ENCODE measurements at regions not wholly inside any gene's neighbourhood (a gene's known extent, or its start where the extent isn't known, plus 50 kb on each side); places are given as distances from the start of the nearest gene placed in this dataset.

GRCh38 chr22:26994801-26995200, 337.4 kb downstream of the MIAT start:
- no peak overlapping the region for H3K18ac ChIP-seq (ENCODE audit: low read length)
- no peak overlapping the region for H2BK120ac ChIP-seq (ENCODE audit: low read depth, low read length)
- no peak overlapping the region for H3K27ac ChIP-seq (ENCODE audit: low read depth, low read length)
- no peak overlapping the region for H3K23ac ChIP-seq (ENCODE audit: low read length)
- no peaks in the 10 kb centered on the region for H3K79me2 ChIP-seq (ENCODE audit: control insufficient read depth, insufficient read depth, low read length)
- no peak for DNase-seq
- H3K4me3 ChIP-seq (ENCODE audit: low read length) = no peak overlapping the region
- no peak overlapping the region for H3K9ac ChIP-seq (ENCODE audit: low read length)
- H3K4ac ChIP-seq (ENCODE audit: low read depth, low read length) = no peak overlapping the region
- no peak overlapping the region for H4K5ac ChIP-seq (ENCODE audit: low read length)
- no peaks in the 10 kb centered on the region for H3K27me3 ChIP-seq (ENCODE audit: insufficient read depth, low read length, poor library complexity)
- no peak overlapping the region for H4K8ac ChIP-seq (ENCODE audit: low read depth, low read length)
- no peak overlapping the region for H3K4me2 ChIP-seq (ENCODE audit: low read length)
- H2AK5ac ChIP-seq (ENCODE audit: low read length) = no peak overlapping the region
- H3K36me3 ChIP-seq (ENCODE audit: control insufficient read depth, insufficient read depth, low read length) = no peaks in the 10 kb centered on the region
- no peak overlapping the region for H3K56ac ChIP-seq (ENCODE audit: low read length)
- H2BK15ac ChIP-seq (replicated peaks; ENCODE audit: low read depth) = no peak overlapping the region
- H2BK5ac ChIP-seq (ENCODE audit: low read length) = no peak overlapping the region
- H3K4me1 ChIP-seq (ENCODE audit: control insufficient read depth, low read depth, low read length) = no peaks in the 10 kb centered on the region
- H3K79me1 ChIP-seq (ENCODE audit: low read length) = no peaks in the 10 kb centered on the region
- no CpG with 5 or more reads among the region's 4 CpGs for WGBS (ENCODE audit: extremely low coverage, insufficient coverage, low lambda C conversion rate)

GRCh38 chr22:26995235-26995634, 337.8 kb downstream of the MIAT start:
- H3K4me1 ChIP-seq (ENCODE audit: control insufficient read depth, low read depth, low read length) = no peaks in the 10 kb centered on the region
- no peak overlapping the region for H3K23ac ChIP-seq (ENCODE audit: low read length)
- no peak overlapping the region for H2BK5ac ChIP-seq (ENCODE audit: low read length)
- H3K4ac ChIP-seq (ENCODE audit: low read depth, low read length) = no peak overlapping the region
- no peak overlapping the region for H3K4me3 ChIP-seq (ENCODE audit: low read length)
- no peak overlapping the region for H4K5ac ChIP-seq (ENCODE audit: low read length)
- H3K56ac ChIP-seq (ENCODE audit: low read length) = no peak overlapping the region
- no peaks in the 10 kb centered on the region for H3K27me3 ChIP-seq (ENCODE audit: insufficient read depth, low read length, poor library complexity)
- H2BK120ac ChIP-seq (ENCODE audit: low read depth, low read length) = no peak overlapping the region
- H3K27ac ChIP-seq (ENCODE audit: low read depth, low read length) = no peak overlapping the region
- H3K18ac ChIP-seq (ENCODE audit: low read length) = no peak overlapping the region
- H3K9ac ChIP-seq (ENCODE audit: low read length) = no peak overlapping the region
- no peak overlapping the region for H2AK5ac ChIP-seq (ENCODE audit: low read length)
- H2BK15ac ChIP-seq (replicated peaks; ENCODE audit: low read depth) = no peak overlapping the region
- no peak overlapping the region for H4K8ac ChIP-seq (ENCODE audit: low read depth, low read length)
- DNase-seq = no peak
- no peak overlapping the region for H3K4me2 ChIP-seq (ENCODE audit: low read length)
- no peaks in the 10 kb centered on the region for H3K79me1 ChIP-seq (ENCODE audit: low read length)
- no peaks in the 10 kb centered on the region for H3K36me3 ChIP-seq (ENCODE audit: control insufficient read depth, insufficient read depth, low read length)
- H3K79me2 ChIP-seq (ENCODE audit: control insufficient read depth, insufficient read depth, low read length) = no peaks in the 10 kb centered on the region
- no CpG with 5 or more reads among the region's 3 CpGs for WGBS (ENCODE audit: extremely low coverage, insufficient coverage, low lambda C conversion rate)

- no peak overlapping the region for H2BK15ac ChIP-seq (replicated peaks; ENCODE audit: low read depth)
- H3K79me1 ChIP-seq (ENCODE audit: low read length) = no peaks in the 10 kb centered on the region
- no peaks in the 10 kb centered on the region for H3K4me1 ChIP-seq (ENCODE audit: control insufficient read depth, low read depth, low read length)
- no peaks in the 10 kb centered on the region for H3K36me3 ChIP-seq (ENCODE audit: control insufficient read depth, insufficient read depth, low read length)
- H3K18ac ChIP-seq (ENCODE audit: low read length) = no peak overlapping the region
- WGBS (ENCODE audit: extremely low coverage, insufficient coverage, low lambda C conversion rate) = 100% methylated on average over 1 of the region's 2 CpGs
- H3K56ac ChIP-seq (ENCODE audit: low read length) = no peak overlapping the region
- H3K4me3 ChIP-seq (ENCODE audit: low read length) = no peak overlapping the region
- no peak for DNase-seq
- no peak overlapping the region for H2AK5ac ChIP-seq (ENCODE audit: low read length)
- no peak overlapping the region for H3K4ac ChIP-seq (ENCODE audit: low read depth, low read length)
- no peak overlapping the region for H3K9ac ChIP-seq (ENCODE audit: low read length)
- no peak overlapping the region for H2BK120ac ChIP-seq (ENCODE audit: low read depth, low read length)
- no peak overlapping the region for H3K23ac ChIP-seq (ENCODE audit: low read length)
- no peak overlapping the region for H2BK5ac ChIP-seq (ENCODE audit: low read length)
- H3K4me2 ChIP-seq (ENCODE audit: low read length) = no peak overlapping the region
- no peaks in the 10 kb centered on the region for H3K79me2 ChIP-seq (ENCODE audit: control insufficient read depth, insufficient read depth, low read length)
- no peak overlapping the region for H3K27ac ChIP-seq (ENCODE audit: low read depth, low read length)
- no peak overlapping the region for H4K5ac ChIP-seq (ENCODE audit: low read length)
- no peaks in the 10 kb centered on the region for H3K27me3 ChIP-seq (ENCODE audit: insufficient read depth, low read length, poor library complexity)
- H4K8ac ChIP-seq (ENCODE audit: low read depth, low read length) = no peak overlapping the region
Observed at GRCh38 chr22:26996154-26996553, 338.8 kb downstream of the MIAT start.

- H3K56ac ChIP-seq (ENCODE audit: low read length) = no peak overlapping the region
- H2BK5ac ChIP-seq (ENCODE audit: low read length) = no peak overlapping the region
- H4K5ac ChIP-seq (ENCODE audit: low read length) = no peak overlapping the region
- DNase-seq = no peak
- H3K79me1 ChIP-seq (ENCODE audit: low read length) = no peaks in the 10 kb centered on the region
- H3K36me3 ChIP-seq (ENCODE audit: control insufficient read depth, insufficient read depth, low read length) = no peaks in the 10 kb centered on the region
- no peaks in the 10 kb centered on the region for H3K27me3 ChIP-seq (ENCODE audit: insufficient read depth, low read length, poor library complexity)
- H4K8ac ChIP-seq (ENCODE audit: low read depth, low read length) = no peak overlapping the region
- no peak overlapping the region for H3K23ac ChIP-seq (ENCODE audit: low read length)
- H3K4me2 ChIP-seq (ENCODE audit: low read length) = no peak overlapping the region
- no peak overlapping the region for H3K9ac ChIP-seq (ENCODE audit: low read length)
- H3K79me2 ChIP-seq (ENCODE audit: control insufficient read depth, insufficient read depth, low read length) = no peaks in the 10 kb centered on the region
- H3K4ac ChIP-seq (ENCODE audit: low read depth, low read length) = no peak overlapping the region
- H3K18ac ChIP-seq (ENCODE audit: low read length) = no peak overlapping the region
- H3K27ac ChIP-seq (ENCODE audit: low read depth, low read length) = no peak overlapping the region
- H2AK5ac ChIP-seq (ENCODE audit: low read length) = no peak overlapping the region
- no peak overlapping the region for H3K4me3 ChIP-seq (ENCODE audit: low read length)
- WGBS (ENCODE audit: extremely low coverage, insufficient coverage, low lambda C conversion rate) = no CpG with 5 or more reads among the region's 3 CpGs
- peaks cover 3% of the 10 kb centered on the region for H3K4me1 ChIP-seq (ENCODE audit: control insufficient read depth, low read depth, low read length)
- H2BK15ac ChIP-seq (replicated peaks; ENCODE audit: low read depth) = no peak overlapping the region
- H2BK120ac ChIP-seq (ENCODE audit: low read depth, low read length) = no peak overlapping the region
Observed at GRCh38 chr22:26998129-26998528, 340.7 kb downstream of the MIAT start.

GRCh38 chr22:26998716-26999115, 341.3 kb downstream of the MIAT start:
- H3K56ac ChIP-seq (ENCODE audit: low read length) = no peak overlapping the region
- no peak overlapping the region for H2BK120ac ChIP-seq (ENCODE audit: low read depth, low read length)
- no peak overlapping the region for H4K8ac ChIP-seq (ENCODE audit: low read depth, low read length)
- no CpG with 5 or more reads among the region's 6 CpGs for WGBS (ENCODE audit: extremely low coverage, insufficient coverage, low lambda C conversion rate)
- H2AK5ac ChIP-seq (ENCODE audit: low read length) = no peak overlapping the region
- H2BK15ac ChIP-seq (replicated peaks; ENCODE audit: low read depth) = no peak overlapping the region
- H3K27ac ChIP-seq (ENCODE audit: low read depth, low read length) = no peak overlapping the region
- H3K4me2 ChIP-seq (ENCODE audit: low read length) = no peak overlapping the region
- H3K4me3 ChIP-seq (ENCODE audit: low read length) = no peak overlapping the region
- peaks cover 3% of the 10 kb centered on the region for H3K4me1 ChIP-seq (ENCODE audit: control insufficient read depth, low read depth, low read length)
- no peak overlapping the region for H2BK5ac ChIP-seq (ENCODE audit: low read length)
- H3K27me3 ChIP-seq (ENCODE audit: insufficient read depth, low read length, poor library complexity) = no peaks in the 10 kb centered on the region
- H3K36me3 ChIP-seq (ENCODE audit: control insufficient read depth, insufficient read depth, low read length) = no peaks in the 10 kb centered on the region
- H3K79me1 ChIP-seq (ENCODE audit: low read length) = no peaks in the 10 kb centered on the region
- no peak for DNase-seq
- H4K5ac ChIP-seq (ENCODE audit: low read length) = no peak overlapping the region
- no peaks in the 10 kb centered on the region for H3K79me2 ChIP-seq (ENCODE audit: control insufficient read depth, insufficient read depth, low read length)
- H3K18ac ChIP-seq (ENCODE audit: low read length) = no peak overlapping the region
- H3K23ac ChIP-seq (ENCODE audit: low read length) = no peak overlapping the region
- no peak overlapping the region for H3K9ac ChIP-seq (ENCODE audit: low read length)
- H3K4ac ChIP-seq (ENCODE audit: low read depth, low read length) = no peak overlapping the region

- Histone ChIP-seq H3K27me3 (ENCODE audit: insufficient read depth, low read length, poor library complexity) (no peaks in the 10 kb centered on the region), H3K4ac (ENCODE audit: low read depth, low read length) (no peak overlapping the region), H3K27ac (ENCODE audit: low read depth, low read length) (no peak overlapping the region), H3K4me1 (ENCODE audit: control insufficient read depth, low read depth, low read length) (peaks cover 3% of the 10 kb centered on the region), H2BK5ac (ENCODE audit: low read length) (no peak overlapping the region), H2BK120ac (ENCODE audit: low read depth, low read length) (no peak overlapping the region), H3K56ac (ENCODE audit: low read length) (no peak overlapping the region), H4K5ac (ENCODE audit: low read length) (no peak overlapping the region), H3K79me2 (ENCODE audit: control insufficient read depth, insufficient read depth, low read length) (no peaks in the 10 kb centered on the region), H2BK15ac (replicated peaks; ENCODE audit: low read depth) (no peak overlapping the region), H3K23ac (ENCODE audit: low read length) (no peak overlapping the region), H3K36me3 (ENCODE audit: control insufficient read depth, insufficient read depth, low read length) (no peaks in the 10 kb centered on the region), H3K4me3 (ENCODE audit: low read length) (no peak overlapping the region), H4K8ac (ENCODE audit: low read depth, low read length) (no peak overlapping the region), H2AK5ac (ENCODE audit: low read length) (no peak overlapping the region), H3K79me1 (ENCODE audit: low read length) (no peaks in the 10 kb centered on the region), H3K4me2 (ENCODE audit: low read length) (no peak overlapping the region), H3K9ac (ENCODE audit: low read length) (no peak overlapping the region), H3K18ac (ENCODE audit: low read length) (no peak overlapping the region)
- DNase-seq = no peak
- WGBS (ENCODE audit: extremely low coverage, insufficient coverage, low lambda C conversion rate) = no CpG with 5 or more reads among the region's 11 CpGs
Observed at GRCh38 chr22:27003297-27003696, 345.9 kb downstream of the MIAT start.

Data from mesendoderm (in vitro differentiated cells).